IgD-negative memory B cell (primary cell): ENCODE measurements at regions not wholly inside any gene's neighbourhood (a gene's known extent, or its start where the extent isn't known, plus 50 kb on each side); places are given as distances from the start of the nearest gene placed in this dataset.
A peak's percentile ranks its signal among the peaks of the same experiment; 100 is the strongest.

Experiments used
- H3K27ac Mint-ChIP-seq, 3 donors: one replicate each; pipeline ENCODE4 v1.8.0; 2020 to 2022; ENCODE audit warnings: mild to moderate bottlenecking in 3 of 3, mixed read lengths in 3 of 3, moderate library complexity in 1 of 3
- H3K27me3 Mint-ChIP-seq: one replicate; pipeline ENCODE4 v1.8.0; 2021; ENCODE audit warnings: mixed read lengths
- H3K36me3 Mint-ChIP-seq: one replicate; pipeline ENCODE4 v1.8.0; 2020; ENCODE audit warnings: mild to moderate bottlenecking, mixed read lengths
- H3K4me1 Mint-ChIP-seq, 3 donors: one replicate each; pipeline ENCODE4 v1.8.0; 2020 to 2022; ENCODE audit warnings: mixed read lengths in 3 of 3, mild to moderate bottlenecking in 1 of 3
- H3K4me3 Mint-ChIP-seq, 4 donors: one replicate each; pipeline ENCODE4 v1.8.0; 2020 to 2022; ENCODE audit warnings: mild to moderate bottlenecking in 4 of 4, mixed read lengths in 4 of 4, moderate library complexity in 3 of 4
- H3K9me3 Mint-ChIP-seq, 3 donors: one replicate each; pipeline ENCODE4 v1.8.0; 2020 to 2021; ENCODE audit warnings: mixed read lengths in 3 of 3, mild to moderate bottlenecking in 1 of 3

GRCh38 chr2:19255481-19255880 lies 102.9 kb downstream of the OSR1 start:
- Mint-ChIP-seq H3K4me1 (no peaks in the 10 kb centered on the region), H3K9me3 (peaks cover 0 to 2% (median 0%) of the 10 kb centered on the region in 3 donors), H3K36me3 (no peaks in the 10 kb centered on the region), H3K4me3 (no peak overlapping the region), H3K27me3 (peaks cover 1% of the 10 kb centered on the region), H3K27ac (no peak overlapping the region)

GRCh38 chr2:19251554-19251953 lies 106.9 kb downstream of the OSR1 start:
- H3K4me3 Mint-ChIP-seq = no peak overlapping the region
- peaks cover 1% of the 10 kb centered on the region for H3K27me3 Mint-ChIP-seq
- H3K9me3 Mint-ChIP-seq = peaks cover 0 to 2% (median 0%) of the 10 kb centered on the region in 3 donors
- no peak overlapping the region for H3K27ac Mint-ChIP-seq
- no peaks in the 10 kb centered on the region for H3K36me3 Mint-ChIP-seq
- no peaks in the 10 kb centered on the region for H3K4me1 Mint-ChIP-seq

GRCh38 chr2:19250906-19251305 lies 107.5 kb downstream of the OSR1 start:
- Mint-ChIP-seq H3K36me3 (no peaks in the 10 kb centered on the region), H3K4me1 (no peaks in the 10 kb centered on the region), H3K9me3 (peaks cover 0 to 2% (median 0%) of the 10 kb centered on the region in 3 donors), H3K27ac (no peak overlapping the region), H3K27me3 (peaks cover 1% of the 10 kb centered on the region), H3K4me3 (no peak overlapping the region)

- H3K27me3 Mint-ChIP-seq = peaks cover 1% of the 10 kb centered on the region
- no peaks in the 10 kb centered on the region for H3K9me3 Mint-ChIP-seq
These were observed 111.2 kb downstream of the OSR1 start for GRCh38 chr2:19247186-19247585.

GRCh38 chr2:19246496-19246895 lies 111.9 kb downstream of the OSR1 start:
- Mint-ChIP-seq H3K27me3 (no peaks in the 10 kb centered on the region), H3K4me3 (no peak overlapping the region), H3K36me3 (no peaks in the 10 kb centered on the region), H3K4me1 (no peaks in the 10 kb centered on the region), H3K27ac (no peak overlapping the region), H3K9me3 (no peaks in the 10 kb centered on the region)

More at GRCh38 chr2:19247186-19247585, 111.2 kb downstream of the OSR1 start:
- Mint-ChIP-seq H3K4me3 (no peak overlapping the region), H3K4me1 (no peaks in the 10 kb centered on the region), H3K27ac (no peak overlapping the region), H3K36me3 (no peaks in the 10 kb centered on the region)

GRCh38 chr2:19244460-19245363 lies 113.7 kb downstream of the OSR1 start:
- no peaks in the 10 kb centered on the region for H3K9me3 Mint-ChIP-seq
- peaks cover 1% of the 10 kb centered on the region for H3K27me3 Mint-ChIP-seq
- H3K36me3 Mint-ChIP-seq = no peaks in the 10 kb centered on the region
- no peak overlapping the region for H3K4me3 Mint-ChIP-seq
- no peak overlapping the region for H3K27ac Mint-ChIP-seq
- no peaks in the 10 kb centered on the region for H3K4me1 Mint-ChIP-seq

- Mint-ChIP-seq H3K9me3 (no peaks in the 10 kb centered on the region), H3K4me3 (no peak overlapping the region), H3K4me1 (no peaks in the 10 kb centered on the region), H3K27me3 (peaks cover 5% of the 10 kb centered on the region), H3K36me3 (no peaks in the 10 kb centered on the region), H3K27ac (no peak overlapping the region)
These were observed 119.9 kb downstream of the OSR1 start for GRCh38 chr2:19238440-19239060.

GRCh38 chr2:19235308-19235707 lies 123.1 kb downstream of the OSR1 start:
- no peaks in the 10 kb centered on the region for H3K4me1 Mint-ChIP-seq
- peak overlapping the region in 1 of 3 donors; percentile 37 for H3K27ac Mint-ChIP-seq
- H3K36me3 Mint-ChIP-seq = no peaks in the 10 kb centered on the region
- H3K4me3 Mint-ChIP-seq = no peak overlapping the region
- peaks cover 5% of the 10 kb centered on the region for H3K27me3 Mint-ChIP-seq
- no peaks in the 10 kb centered on the region for H3K9me3 Mint-ChIP-seq

GRCh38 chr2:19232312-19232711 lies 126.1 kb downstream of the OSR1 start:
- H3K36me3 Mint-ChIP-seq = no peaks in the 10 kb centered on the region
- H3K27me3 Mint-ChIP-seq = no peaks in the 10 kb centered on the region
- no peaks in the 10 kb centered on the region for H3K4me1 Mint-ChIP-seq
- H3K9me3 Mint-ChIP-seq = no peaks in the 10 kb centered on the region
- H3K27ac Mint-ChIP-seq = no peak overlapping the region
- no peak overlapping the region for H3K4me3 Mint-ChIP-seq

GRCh38 chr2:19231625-19232024 lies 126.8 kb downstream of the OSR1 start:
- Mint-ChIP-seq H3K4me1 (no peaks in the 10 kb centered on the region), H3K36me3 (no peaks in the 10 kb centered on the region), H3K4me3 (no peak overlapping the region), H3K9me3 (no peaks in the 10 kb centered on the region), H3K27me3 (no peaks in the 10 kb centered on the region), H3K27ac (no peak overlapping the region)

GRCh38 chr2:19230626-19231025 lies 127.8 kb downstream of the OSR1 start:
- Mint-ChIP-seq H3K27ac (no peak overlapping the region), H3K36me3 (no peaks in the 10 kb centered on the region), H3K4me1 (no peaks in the 10 kb centered on the region), H3K4me3 (no peak overlapping the region), H3K9me3 (no peaks in the 10 kb centered on the region), H3K27me3 (no peaks in the 10 kb centered on the region)

GRCh38 chr2:19228715-19229114 lies 129.7 kb downstream of the OSR1 start:
- no peak overlapping the region for H3K27ac Mint-ChIP-seq
- no peaks in the 10 kb centered on the region for H3K36me3 Mint-ChIP-seq
- H3K27me3 Mint-ChIP-seq = no peaks in the 10 kb centered on the region
- H3K9me3 Mint-ChIP-seq = no peaks in the 10 kb centered on the region
- H3K4me1 Mint-ChIP-seq = no peaks in the 10 kb centered on the region
- H3K4me3 Mint-ChIP-seq = no peak overlapping the region

GRCh38 chr2:19228181-19228593 lies 130.2 kb downstream of the OSR1 start:
- Mint-ChIP-seq H3K4me1 (no peaks in the 10 kb centered on the region), H3K36me3 (no peaks in the 10 kb centered on the region), H3K4me3 (no peak overlapping the region), H3K27ac (no peak overlapping the region), H3K27me3 (no peaks in the 10 kb centered on the region), H3K9me3 (no peaks in the 10 kb centered on the region)

- no peaks in the 10 kb centered on the region for H3K4me1 Mint-ChIP-seq
- H3K9me3 Mint-ChIP-seq = no peaks in the 10 kb centered on the region
- no peaks in the 10 kb centered on the region for H3K36me3 Mint-ChIP-seq
- no peak overlapping the region for H3K4me3 Mint-ChIP-seq
- H3K27ac Mint-ChIP-seq = no peak overlapping the region
- H3K27me3 Mint-ChIP-seq = no peaks in the 10 kb centered on the region
These were observed 131.6 kb downstream of the OSR1 start for GRCh38 chr2:19226871-19227270.

- H3K9me3 Mint-ChIP-seq = no peaks in the 10 kb centered on the region
- no peaks in the 10 kb centered on the region for H3K4me1 Mint-ChIP-seq
- no peak overlapping the region for H3K4me3 Mint-ChIP-seq
- peak overlapping the region in 1 of 3 donors; percentile 29 for H3K27ac Mint-ChIP-seq
- no peaks in the 10 kb centered on the region for H3K27me3 Mint-ChIP-seq
- H3K36me3 Mint-ChIP-seq = no peaks in the 10 kb centered on the region
These were observed 132.0 kb downstream of the OSR1 start for GRCh38 chr2:19226386-19226785.

GRCh38 chr2:19225931-19226330 lies 132.5 kb downstream of the OSR1 start:
- Mint-ChIP-seq H3K9me3 (no peaks in the 10 kb centered on the region), H3K4me1 (no peaks in the 10 kb centered on the region), H3K27ac (no peak overlapping the region)

More at GRCh38 chr2:19225931-19226330, 132.5 kb downstream of the OSR1 start:
- Mint-ChIP-seq H3K36me3 (no peaks in the 10 kb centered on the region), H3K4me3 (no peak overlapping the region), H3K27me3 (no peaks in the 10 kb centered on the region)
